Endothelial cell of umbilical vein (primary cell): ENCODE measurements at regions not wholly inside any gene's neighbourhood (a gene's known extent, or its start where the extent isn't known, plus 50 kb on each side); places are given as distances from the start of the nearest gene placed in this dataset.

Source experiments
- BruUV-seq: library from RNA; stranded (reverse); fragments of 400-500 nt; replicated peaks from 2 replicates; lab custom pipeline; 2021; lab: Mats Ljungman, UMichigan
- CTCF ChIA-PET: fragments of 300-600, 350-600 bp; sonication (Branson Sonifier 250); formaldehyde crosslinking; loops from one replicate; lab custom pipeline; 2021; ENCODE audit warnings: antibody characterized with exemption, inconsistent platforms; lab: Charles Lee
- POLR2A ChIA-PET: fragments of 300-600, 350-600 bp; sonication (Branson Sonifier 250); formaldehyde crosslinking; loops from one replicate; lab custom pipeline; 2021; ENCODE audit warnings: antibody characterized with exemption, inconsistent platforms; lab: Charles Lee
- DNase-seq: peaks from one replicate; pipeline ENCODE4 v3.0.0-alpha.2; 2011; ENCODE audit warnings: low read depth, low spot score
- FAIRE-seq: peaks from 2 replicates; lab custom pipeline; 2011; peaks lifted over from hg19 to GRCh38; lab: Jason Lieb, UNC
- H2AFZ ChIP-seq: 2 replicates; pipeline ENCODE4 v1.6.0; 2012; ENCODE audit warnings: low read depth, low read length, control low read depth, inconsistent platforms
- H3K27ac ChIP-seq: 2 replicates; pipeline ENCODE4 v1.5.1; 2011; ENCODE audit warnings: low read depth, mild to moderate bottlenecking, control low read depth, low read length, moderate library complexity; ENCODE audit not compliant: insufficient read depth
- H3K27me3 ChIP-seq, 2 experiments: 2 replicates each; pipeline versions ENCODE4 v1.6.0 to v1.6.1; 2011; ENCODE audit warnings: low read length in 2 of 2, mixed read lengths in 1 of 2; ENCODE audit not compliant: control insufficient read depth in 2 of 2, insufficient read depth in 2 of 2
- H3K36me3 ChIP-seq, 2 experiments: 2 replicates in 1 of 2; 3 replicates in 1 of 2; pipeline ENCODE4 v1.5.1; 2011; ENCODE audit warnings: low read length in 2 of 2, mild to moderate bottlenecking in 1 of 2, moderate library complexity in 1 of 2; ENCODE audit not compliant: control insufficient read depth in 2 of 2, insufficient read depth in 2 of 2; ENCODE audit errors: extremely low read depth in 1 of 2
- H3K4me1 ChIP-seq: 3 replicates; pipeline ENCODE4 v1.5.1; 2011; ENCODE audit warnings: mild to moderate bottlenecking, low read length; ENCODE audit not compliant: control insufficient read depth, insufficient read depth; ENCODE audit errors: extremely low read depth
- H3K4me2 ChIP-seq: 2 replicates; pipeline ENCODE4 v1.6.1; 2011; ENCODE audit warnings: low read length, control low read depth, mixed read lengths; ENCODE audit not compliant: insufficient read depth
- H3K4me3 ChIP-seq, 3 experiments: fragments of 200-600 bp in 1 of 3; sonication (generic), shearing (Covaris generic) in 1 of 3; replicated peaks in 1 of 3; 2 replicates each; pipeline ENCODE4 v1.5.1; 2011 to 2016; ENCODE audit warnings: control low read depth in 3 of 3, low read length in 3 of 3, mild to moderate bottlenecking in 2 of 3, inconsistent platforms in 1 of 3, low read depth in 1 of 3, moderate library complexity in 1 of 3; ENCODE audit not compliant: insufficient read depth in 1 of 3
- H3K79me2 ChIP-seq: 2 replicates; pipeline ENCODE4 v1.6.0; 2012; ENCODE audit warnings: low read length, inconsistent platforms; ENCODE audit not compliant: control insufficient read depth, insufficient read depth
- H3K9ac ChIP-seq: replicated peaks from 2 replicates; pipeline ENCODE3; 2011; ENCODE audit warnings: low read length, control low read depth; ENCODE audit not compliant: insufficient read depth; ENCODE audit errors: extremely low read depth
- H3K9me1 ChIP-seq: replicated peaks from 3 replicates; pipeline ENCODE4 v1.6.0; 2011; ENCODE audit warnings: mild to moderate bottlenecking, low read length; ENCODE audit not compliant: control insufficient read depth, insufficient read depth; ENCODE audit errors: extremely low read depth
- H3K9me3 ChIP-seq: replicated peaks from 2 replicates; pipeline ENCODE4 v1.5.1; 2012; ENCODE audit warnings: low read length, inconsistent platforms; ENCODE audit not compliant: control insufficient read depth, insufficient read depth
- H4K20me1 ChIP-seq: replicated peaks from 2 replicates; pipeline ENCODE3; 2011; ENCODE audit warnings: mild to moderate bottlenecking, low read length; ENCODE audit not compliant: control insufficient read depth, insufficient read depth; ENCODE audit errors: extremely low read depth
- CTCF ChIP-seq, 2 donors: IDR thresholded peaks; 1 replicate in 1 of 2; 2 replicates in 1 of 2; pipeline ENCODE4 v1.5.1; 2011; ENCODE audit warnings: low read length in 2 of 2, mild to moderate bottlenecking in 2 of 2, moderate library complexity in 2 of 2, control low read depth in 1 of 2, inconsistent platforms in 1 of 2, low read depth in 1 of 2; ENCODE audit not compliant: insufficient read depth in 1 of 2; ENCODE audit errors: extremely low read depth in 1 of 2
- EZH2 ChIP-seq: IDR thresholded peaks from 2 replicates; pipeline ENCODE4 v1.6.1; 2012; ENCODE audit warnings: borderline replicate concordance, low read depth, mild to moderate bottlenecking, moderate library complexity, low read length, inconsistent platforms; ENCODE audit not compliant: severe bottlenecking
- FOS ChIP-seq: IDR thresholded peaks from 2 replicates; pipeline ENCODE4 v1.6.1; 2011; ENCODE audit warnings: mild to moderate bottlenecking, low read length, moderate library complexity, borderline replicate concordance; ENCODE audit not compliant: insufficient read depth
- GATA2 ChIP-seq: IDR thresholded peaks from 2 replicates; pipeline ENCODE4 v1.7.0; 2011; ENCODE audit warnings: low read depth, mild to moderate bottlenecking, moderate library complexity, mixed read lengths, low read length; ENCODE audit not compliant: insufficient read length, insufficient read depth
- JUN ChIP-seq: IDR thresholded peaks from 2 replicates; pipeline ENCODE4 v1.6.1; 2011; ENCODE audit warnings: borderline replicate concordance, low read depth; ENCODE audit not compliant: insufficient read length, insufficient read depth
- MAX ChIP-seq: IDR thresholded peaks from 2 replicates; pipeline ENCODE4 v1.6.1; 2011; ENCODE audit not compliant: insufficient read depth, insufficient read length
- MYC ChIP-seq: IDR thresholded peaks from one replicate; pipeline ENCODE4 v1.6.1; 2011; ENCODE audit warnings: mild to moderate bottlenecking, low read depth, low read length
- POLR2A ChIP-seq: IDR thresholded peaks from 2 replicates; pipeline ENCODE4 v1.6.1; 2012; ENCODE audit warnings: low read depth, mild to moderate bottlenecking, control low read depth, low read length
- POLR2AphosphoS5 ChIP-seq: IDR thresholded peaks from 2 replicates; pipeline ENCODE4 v1.6.1; 2012; ENCODE audit warnings: low read depth, mild to moderate bottlenecking, control low read depth, low read length, moderate library complexity; ENCODE audit not compliant: insufficient read depth
- dilution Hi-C: fragments of 300-500 bp; cut with MboI; formaldehyde crosslinking; loops from one replicate; pipeline ENCODE4 v1.15.0; 2019; ENCODE audit warnings: low sequenced_read_pairs; ENCODE audit not compliant: extremely low pct_ligation_motif_present
- intact Hi-C: fragments of 100-400 bp; cut with micrococcal nuclease; formaldehyde crosslinking; loops from one replicate; pipeline ENCODE4 v1.10.0; 2022

DNA sequence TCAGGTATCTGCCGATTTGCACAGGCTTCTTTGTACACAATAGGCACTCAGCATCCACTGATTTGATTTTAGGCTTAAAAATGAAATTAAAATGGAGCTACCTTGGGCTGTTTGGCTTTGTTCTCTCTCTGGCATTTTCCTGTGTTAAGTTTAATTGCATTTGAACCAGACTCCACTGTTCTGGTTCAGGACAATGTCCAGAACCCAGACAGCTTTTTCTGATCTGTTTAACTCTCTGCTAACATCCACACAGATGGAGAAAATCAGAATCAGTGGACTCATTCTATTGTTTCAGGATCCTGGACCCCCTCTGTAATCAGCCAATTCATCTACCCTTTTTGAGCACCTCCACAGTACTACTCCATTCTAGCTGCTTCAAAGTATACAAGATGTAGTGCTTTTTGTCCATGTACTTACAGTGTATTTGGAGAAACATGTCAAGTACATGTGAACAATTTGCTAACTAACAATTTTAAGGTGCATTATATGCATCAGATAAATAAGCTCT lies 248.1 kb downstream of the PTBP2 start:
- no peak for TF ChIP-seq CTCF (IDR thresholded peaks at IDR 0.05; ENCODE audit: extremely low read depth in 1 of 2, insufficient read depth in 1 of 2, low read depth in 1 of 2, low read length in 2 of 2)
- no peak for TF ChIP-seq MYC
- no peak for TF ChIP-seq FOS
- TF ChIP-seq POLR2A: no peak
- TF ChIP-seq POLR2AphosphoS5: no peak
- TF ChIP-seq MAX: no peak
- no peak for TF ChIP-seq EZH2
- no peak for TF ChIP-seq GATA2
- TF ChIP-seq JUN: no peak

More for the DNA sequence above, 248.1 kb downstream of the PTBP2 start:
- CTCF ChIA-PET: interaction anchor here (1.2 to 2.9 kb wide), 4 partner anchors 11 to 81 kb away, joined by 3 to 20 read pairs (median 4); no protein-coding TSS in a partner anchor
- H3K9me1 ChIP-seq: no peaks in the 10 kb centered on the region
- H3K9ac ChIP-seq: no peak overlapping the region
- H4K20me1 ChIP-seq: no peaks in the 10 kb centered on the region
- no peaks in the 10 kb centered on the region for H3K79me2 ChIP-seq
- peaks cover 11 to 18% of the 10 kb centered on the region in 2 experiments for H3K27me3 ChIP-seq
- H3K27ac ChIP-seq: no peak overlapping the region
- intact Hi-C loops (loop anchor here (5.0 to 10.0 kb wide), 2 partner anchors 165 to 273 kb away; no protein-coding TSS in a partner anchor), dilution Hi-C loops (no loop called here)
- no peaks in the 10 kb centered on the region for H3K36me3 ChIP-seq
- DNase-seq (no peak), FAIRE-seq (no peak)
- H3K4me2 ChIP-seq: no peak overlapping the region
- POLR2A ChIA-PET: no interaction called here
- no peaks in the 10 kb centered on the region for H3K4me1 ChIP-seq
- no peaks in the 10 kb centered on the region for H3K9me3 ChIP-seq
- no peak overlapping the region for H3K4me3 ChIP-seq
- no TSS peak for BruUV-seq
- H2AFZ ChIP-seq: no peak overlapping the region
